ENCODE measurements at regions not wholly inside any gene's neighbourhood (a gene's known extent, or its start where the extent isn't known, plus 50 kb on each side); places are given as distances from the start of the nearest gene placed in this dataset.
"Not testable (repeated sequence)": the region's sequence is repeated elsewhere in the genome, so short reads cannot be mapped to it uniquely, and the experiment has no call there.

- WGBS, result 40% methylated on average over 9 of the region's 9 CpGs
- Histone ChIP-seq H3K4me3 (no peak overlapping the region), H3K27ac (replicated peaks in 1 of 4) (no peak overlapping the region), H3K27me3 (no peaks in the 10 kb centered on the region), H3K36me3 (no peaks in the 10 kb centered on the region), H3K9me3 (peaks cover 0 to 20% (median 9%) of the 10 kb centered on the region in 4 donors), H3K4me1 (peaks cover 0 to 15% (median 7%) of the 10 kb centered on the region in 4 donors)
- intact Hi-C loops (cut with DNase I), result no loop called here
- TF ChIP-seq POLR2AphosphoS5 (IDR thresholded peaks at IDR 0.05), result no peak
- no peak for TF ChIP-seq EP300 (IDR thresholded peaks at IDR 0.05)
- no peak for TF ChIP-seq POLR2A (IDR thresholded peaks at IDR 0.05; ENCODE audit: low read depth)
- TF ChIP-seq CTCF (IDR thresholded peaks at IDR 0.05), result no peak
- DNase-seq (ENCODE audit: extremely low spot score), result no peak
Measured at GRCh38 chr15:69703532-69704187, 251.0 kb downstream of the RPLP1 start.

GRCh38 chr15:69704229-69704628 is 251.6 kb downstream of the RPLP1 start:
- Histone ChIP-seq H3K4me3 (no peak overlapping the region), H3K9me3 (peaks cover 0 to 25% (median 14%) of the 10 kb centered on the region in 4 donors), H3K27ac (replicated peaks in 1 of 4) (no peak overlapping the region), H3K4me1 (peaks cover 0 to 15% (median 7%) of the 10 kb centered on the region in 4 donors), H3K27me3 (no peaks in the 10 kb centered on the region), H3K36me3 (no peaks in the 10 kb centered on the region)
- no peak for TF ChIP-seq EP300 (IDR thresholded peaks at IDR 0.05)
- no peak for TF ChIP-seq POLR2A (IDR thresholded peaks at IDR 0.05; ENCODE audit: low read depth)
- TF ChIP-seq CTCF (IDR thresholded peaks at IDR 0.05), result no peak
- TF ChIP-seq POLR2AphosphoS5 (IDR thresholded peaks at IDR 0.05), result no peak
- DNase-seq (ENCODE audit: extremely low spot score), result no peak
- WGBS, result 58% methylated on average over 3 of the region's 3 CpGs
- intact Hi-C loops (cut with DNase I), result no loop called here

- intact Hi-C loops (cut with DNase I), result no loop called here
- Histone ChIP-seq H3K27ac (replicated peaks in 1 of 4) (no peak overlapping the region), H3K9me3 (peaks cover 0 to 25% (median 16%) of the 10 kb centered on the region in 4 donors), H3K36me3 (no peaks in the 10 kb centered on the region), H3K27me3 (no peaks in the 10 kb centered on the region), H3K4me1 (peaks cover 0 to 15% (median 7%) of the 10 kb centered on the region in 4 donors), H3K4me3 (no peak overlapping the region)
- no peak for DNase-seq (ENCODE audit: extremely low spot score)
- WGBS, result 91% methylated on average over 4 of the region's 4 CpGs
- TF ChIP-seq EP300 (IDR thresholded peaks at IDR 0.05) (no peak), POLR2AphosphoS5 (IDR thresholded peaks at IDR 0.05) (no peak), POLR2A (IDR thresholded peaks at IDR 0.05; ENCODE audit: low read depth) (no peak), CTCF (IDR thresholded peaks at IDR 0.05) (no peak)
Measured at GRCh38 chr15:69704700-69705099, 252.1 kb downstream of the RPLP1 start.

GRCh38 chr15:69706353-69707097 is 253.9 kb downstream of the RPLP1 start:
- 86% methylated on average over 3 of the region's 3 CpGs for WGBS
- Histone ChIP-seq H3K9me3 (peaks cover 0 to 25% (median 16%) of the 10 kb centered on the region in 4 donors), H3K27me3 (peaks cover 0 to 6% (median 0%) of the 10 kb centered on the region in 4 donors), H3K36me3 (no peaks in the 10 kb centered on the region), H3K4me3 (no peak overlapping the region), H3K4me1 (peaks cover 0 to 15% (median 7%) of the 10 kb centered on the region in 4 donors), H3K27ac (replicated peaks in 1 of 4) (no peak overlapping the region)
- intact Hi-C loops (cut with DNase I), result no loop called here
- TF ChIP-seq POLR2A (IDR thresholded peaks at IDR 0.05; ENCODE audit: low read depth), result no peak
- no peak for TF ChIP-seq EP300 (IDR thresholded peaks at IDR 0.05)
- no peak for TF ChIP-seq CTCF (IDR thresholded peaks at IDR 0.05)
- TF ChIP-seq POLR2AphosphoS5 (IDR thresholded peaks at IDR 0.05), result no peak
- no peak for DNase-seq (ENCODE audit: extremely low spot score)

GRCh38 chr15:69707241-69707640 is 254.6 kb downstream of the RPLP1 start:
- WGBS, result 100% methylated on average over 2 of the region's 4 CpGs
- H3K27ac ChIP-seq (replicated peaks in 1 of 4); H3K27me3 ChIP-seq; H3K4me3 ChIP-seq; intact Hi-C loops (cut with DNase I); H3K36me3 ChIP-seq; DNase-seq (ENCODE audit: extremely low spot score): not testable (repeated sequence)
- peaks cover 0 to 15% (median 7%) of the 10 kb centered on the region in 4 donors for H3K4me1 ChIP-seq
- H3K9me3 ChIP-seq, result peaks cover 0 to 25% (median 16%) of the 10 kb centered on the region in 4 donors

- H3K9me3 ChIP-seq, result peaks cover 0 to 20% (median 16%) of the 10 kb centered on the region in 4 donors
- H3K36me3 ChIP-seq; DNase-seq (ENCODE audit: extremely low spot score); H3K27me3 ChIP-seq; H3K4me1 ChIP-seq; intact Hi-C loops (cut with DNase I); H3K4me3 ChIP-seq; H3K27ac ChIP-seq (replicated peaks in 1 of 4): not testable (repeated sequence)
- 96% methylated on average over 3 of the region's 3 CpGs for WGBS
Measured at GRCh38 chr15:69708436-69709122, 256.0 kb downstream of the RPLP1 start.

Data from esophagus muscularis mucosa (tissue), 4 donors.